B cell (primary cell): ENCODE measurements at regions not wholly inside any gene's neighbourhood (a gene's known extent, or its start where the extent isn't known, plus 50 kb on each side); places are given as distances from the start of the nearest gene placed in this dataset.

Source experiments
- EZH2 ChIP-seq: IDR thresholded peaks from 2 replicates; pipeline ENCODE4 v1.6.1; 2012; ENCODE audit warnings: borderline replicate concordance, low read depth, mild to moderate bottlenecking, moderate library complexity, low read length; ENCODE audit not compliant: insufficient read depth, poor library complexity, severe bottlenecking
- TF ChIP-seq, protein P1 (sequence below): fragments of 200-600 bp; IDR thresholded peaks from one replicate; pipeline ENCODE4 v1.8.0; 2022; ENCODE audit warnings: antibody characterized with exemption, mild to moderate bottlenecking

GRCh38 chrX:131907488-131908314 lies 115.4 kb upstream of the STK26 start:
- TF ChIP-seq, protein P1, sequence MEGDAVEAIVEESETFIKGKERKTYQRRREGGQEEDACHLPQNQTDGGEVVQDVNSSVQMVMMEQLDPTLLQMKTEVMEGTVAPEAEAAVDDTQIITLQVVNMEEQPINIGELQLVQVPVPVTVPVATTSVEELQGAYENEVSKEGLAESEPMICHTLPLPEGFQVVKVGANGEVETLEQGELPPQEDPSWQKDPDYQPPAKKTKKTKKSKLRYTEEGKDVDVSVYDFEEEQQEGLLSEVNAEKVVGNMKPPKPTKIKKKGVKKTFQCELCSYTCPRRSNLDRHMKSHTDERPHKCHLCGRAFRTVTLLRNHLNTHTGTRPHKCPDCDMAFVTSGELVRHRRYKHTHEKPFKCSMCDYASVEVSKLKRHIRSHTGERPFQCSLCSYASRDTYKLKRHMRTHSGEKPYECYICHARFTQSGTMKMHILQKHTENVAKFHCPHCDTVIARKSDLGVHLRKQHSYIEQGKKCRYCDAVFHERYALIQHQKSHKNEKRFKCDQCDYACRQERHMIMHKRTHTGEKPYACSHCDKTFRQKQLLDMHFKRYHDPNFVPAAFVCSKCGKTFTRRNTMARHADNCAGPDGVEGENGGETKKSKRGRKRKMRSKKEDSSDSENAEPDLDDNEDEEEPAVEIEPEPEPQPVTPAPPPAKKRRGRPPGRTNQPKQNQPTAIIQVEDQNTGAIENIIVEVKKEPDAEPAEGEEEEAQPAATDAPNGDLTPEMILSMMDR = no peak
- TF ChIP-seq EZH2 = no peak
